Testis (tissue), 2 donors: ENCODE measurements at regions not wholly inside any gene's neighbourhood (a gene's known extent, or its start where the extent isn't known, plus 50 kb on each side); places are given as distances from the start of the nearest gene placed in this dataset.

Experiments used
- DNase-seq: peaks from one replicate; pipeline ENCODE4 v3.0.0-alpha.2; 2019
- H3K27ac ChIP-seq, 2 donors: fragments of 200-600 bp; sonication (generic); one replicate each; pipeline ENCODE4 v1.5.1; 2019
- H3K27me3 ChIP-seq: fragments of 200-600 bp; sonication (generic); one replicate; pipeline ENCODE4 v1.5.1; 2019
- H3K36me3 ChIP-seq: fragments of 200-600 bp; sonication (generic); one replicate; pipeline ENCODE4 v1.5.1; 2017; ENCODE audit warnings: low read depth; ENCODE audit errors: missing control alignments
- H3K4me1 ChIP-seq: fragments of 200-600 bp; sonication (generic); one replicate; pipeline ENCODE4 v1.5.1; 2019
- H3K4me3 ChIP-seq, 2 donors: fragments of 200-600 bp; sonication (generic); one replicate each; pipeline ENCODE4 v1.5.1; 2017 to 2019
- H3K9me3 ChIP-seq: fragments of 200-600 bp; sonication (generic); one replicate; pipeline ENCODE4 v1.5.1; 2017
- CTCF ChIP-seq, 3 experiments: fragments of 450-650 bp in 2 of 3; fragments of 200-600 bp in 1 of 3; sonication (generic) in 1 of 3; IDR thresholded peaks; one replicate each; pipeline ENCODE4 v1.5.1; 2016 to 2019; ENCODE audit warnings: antibody characterized with exemption in 3 of 3, mild to moderate bottlenecking in 2 of 3, moderate library complexity in 1 of 3
- POLR2A ChIP-seq: fragments of 450-650 bp; IDR thresholded peaks from one replicate; pipeline ENCODE4 v1.6.1; 2017; ENCODE audit warnings: antibody characterized with exemption, mild to moderate bottlenecking, moderate library complexity
- WGBS, 2 donors: methylation state at CpG; one replicate each; pipeline ENCODE4 v1.1.5; 2018; 5-methylcytosine and 5-hydroxymethylcytosine counted together
- intact Hi-C: fragments of 100-400 bp; cut with DNase I; formaldehyde crosslinking; loops from one replicate; pipeline ENCODE4 v1.15.1; 2023; ENCODE audit warnings: low total_unique reads

DNA sequence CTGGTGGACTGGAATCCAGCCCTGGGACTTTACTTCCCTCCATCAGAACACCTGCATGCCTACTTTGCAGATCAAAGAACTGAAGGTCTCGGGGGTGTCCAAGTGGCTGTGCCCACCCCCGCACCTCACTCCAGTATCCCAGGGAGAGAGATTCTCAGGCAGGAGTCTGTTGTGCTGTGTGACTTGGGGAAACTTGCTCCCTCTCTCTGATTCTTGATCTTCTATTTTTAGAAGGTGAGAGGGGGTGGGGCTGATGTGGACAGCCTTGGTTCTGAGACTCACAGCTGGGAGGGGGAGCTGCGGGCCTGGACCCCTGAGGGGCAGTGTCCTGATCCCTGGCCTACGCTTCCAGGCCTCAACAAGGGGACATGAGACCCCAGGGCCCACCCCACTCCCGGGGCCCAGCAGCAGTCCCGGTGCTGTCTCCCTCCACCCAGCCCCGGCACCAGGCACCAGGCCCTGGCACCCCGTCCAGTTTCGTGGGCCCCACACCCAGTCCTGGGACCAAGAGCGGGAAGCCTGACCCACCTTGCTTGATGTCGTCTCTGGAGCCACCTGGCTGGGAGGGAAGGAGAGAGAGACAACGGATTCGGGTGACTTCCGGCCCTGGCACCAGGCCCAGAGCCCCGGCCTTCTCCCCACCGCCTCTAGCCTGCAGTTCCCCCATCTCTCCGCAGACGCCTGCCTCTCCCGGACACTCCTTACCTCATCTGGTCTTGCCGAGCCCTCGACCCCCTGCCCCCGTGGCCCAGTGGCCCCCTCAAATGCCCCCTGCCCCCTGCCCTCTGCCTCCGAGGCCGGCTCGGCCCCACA lies 74.0 kb upstream of the SPTLC1 start:
- intact Hi-C loops = no loop called here
- Histone ChIP-seq H3K27me3 (no peaks in the 10 kb centered on the region), H3K36me3 (no peaks in the 10 kb centered on the region), H3K9me3 (no peaks in the 10 kb centered on the region), H3K27ac (no peak overlapping the region), H3K4me3 (no peak overlapping the region), H3K4me1 (no peaks in the 10 kb centered on the region)
- TF ChIP-seq CTCF (IDR thresholded peaks at IDR 0.05) = no peak
- no peak for TF ChIP-seq POLR2A
- DNase-seq = no peak
- 67 to 70% methylated on average over 17 to 25 of the region's 25 CpGs for WGBS, 2 donors

- intact Hi-C loops = no loop called here
- no peak for TF ChIP-seq POLR2A
- no peak for TF ChIP-seq CTCF (IDR thresholded peaks at IDR 0.05)
- Histone ChIP-seq H3K4me3 (no peak overlapping the region), H3K36me3 (no peaks in the 10 kb centered on the region), H3K4me1 (no peaks in the 10 kb centered on the region), H3K27me3 (no peaks in the 10 kb centered on the region), H3K27ac (no peak overlapping the region), H3K9me3 (no peaks in the 10 kb centered on the region)
- DNase-seq = no peak
- WGBS, 2 donors = 82 to 87% methylated on average over 9 to 10 of the region's 10 CpGs
These were observed 72.9 kb upstream of the SPTLC1 start for GRCh38 chr9:92187989-92188714.

GRCh38 chr9:92187390-92187789 lies 72.2 kb upstream of the SPTLC1 start:
- DNase-seq = no peak
- 86 to 93% methylated on average over 3 of the region's 3 CpGs for WGBS, 2 donors
- no peaks in the 10 kb centered on the region for H3K9me3 ChIP-seq
- no peak overlapping the region for H3K27ac ChIP-seq
- intact Hi-C loops = no loop called here
- no peak overlapping the region for H3K4me3 ChIP-seq
- TF ChIP-seq POLR2A (no peak), CTCF (IDR thresholded peaks at IDR 0.05) (no peak)
- no peaks in the 10 kb centered on the region for H3K27me3 ChIP-seq
- H3K4me1 ChIP-seq = no peaks in the 10 kb centered on the region
- no peaks in the 10 kb centered on the region for H3K36me3 ChIP-seq

- WGBS, 2 donors = 77 to 79% methylated on average over 7 of the region's 7 CpGs
- Histone ChIP-seq H3K4me3 (no peak overlapping the region), H3K27me3 (no peaks in the 10 kb centered on the region), H3K36me3 (no peaks in the 10 kb centered on the region), H3K4me1 (no peaks in the 10 kb centered on the region), H3K27ac (no peak overlapping the region), H3K9me3 (no peaks in the 10 kb centered on the region)
- intact Hi-C loops = no loop called here
- TF ChIP-seq CTCF (IDR thresholded peaks at IDR 0.05) (no peak), POLR2A (no peak)
- no peak for DNase-seq
These were observed 71.4 kb upstream of the SPTLC1 start for GRCh38 chr9:92186631-92187030.
